ENCODE measurements at regions not wholly inside any gene's neighbourhood (a gene's known extent, or its start where the extent isn't known, plus 50 kb on each side); places are given as distances from the start of the nearest gene placed in this dataset.

DNA sequence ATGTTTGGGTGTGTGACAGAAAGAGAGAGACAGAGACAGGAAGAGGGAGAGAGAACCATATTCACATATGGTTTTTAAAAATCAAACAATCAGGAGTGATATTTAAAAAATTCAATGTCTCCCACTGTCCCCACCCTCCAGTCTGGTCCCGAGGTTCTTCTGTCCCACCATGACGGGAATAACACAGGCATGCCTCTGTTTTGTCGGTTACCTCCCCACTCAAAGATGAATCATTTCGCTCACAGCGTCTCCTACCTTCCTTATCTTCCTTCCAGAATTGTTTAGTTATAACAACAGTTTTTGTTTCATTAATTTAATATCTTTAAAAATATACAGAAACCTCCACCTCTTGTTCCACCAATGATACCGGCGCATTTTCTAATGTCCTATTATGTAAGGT is 113.0 kb downstream of the KCNF1 start:
- TF ChIP-seq, protein P1, sequence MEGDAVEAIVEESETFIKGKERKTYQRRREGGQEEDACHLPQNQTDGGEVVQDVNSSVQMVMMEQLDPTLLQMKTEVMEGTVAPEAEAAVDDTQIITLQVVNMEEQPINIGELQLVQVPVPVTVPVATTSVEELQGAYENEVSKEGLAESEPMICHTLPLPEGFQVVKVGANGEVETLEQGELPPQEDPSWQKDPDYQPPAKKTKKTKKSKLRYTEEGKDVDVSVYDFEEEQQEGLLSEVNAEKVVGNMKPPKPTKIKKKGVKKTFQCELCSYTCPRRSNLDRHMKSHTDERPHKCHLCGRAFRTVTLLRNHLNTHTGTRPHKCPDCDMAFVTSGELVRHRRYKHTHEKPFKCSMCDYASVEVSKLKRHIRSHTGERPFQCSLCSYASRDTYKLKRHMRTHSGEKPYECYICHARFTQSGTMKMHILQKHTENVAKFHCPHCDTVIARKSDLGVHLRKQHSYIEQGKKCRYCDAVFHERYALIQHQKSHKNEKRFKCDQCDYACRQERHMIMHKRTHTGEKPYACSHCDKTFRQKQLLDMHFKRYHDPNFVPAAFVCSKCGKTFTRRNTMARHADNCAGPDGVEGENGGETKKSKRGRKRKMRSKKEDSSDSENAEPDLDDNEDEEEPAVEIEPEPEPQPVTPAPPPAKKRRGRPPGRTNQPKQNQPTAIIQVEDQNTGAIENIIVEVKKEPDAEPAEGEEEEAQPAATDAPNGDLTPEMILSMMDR (IDR thresholded peaks at IDR 0.05), result no peak
- no peak for TF ChIP-seq POLR2A (IDR thresholded peaks at IDR 0.05)
- no peak for TF ChIP-seq POLR2AphosphoS5 (IDR thresholded peaks at IDR 0.05)
- no peak for TF ChIP-seq EP300 (IDR thresholded peaks at IDR 0.05)

Data from gastroesophageal sphincter (tissue), 3 donors.